ENCODE measurements at regions not wholly inside any gene's neighbourhood (a gene's known extent, or its start where the extent isn't known, plus 50 kb on each side); places are given as distances from the start of the nearest gene placed in this dataset.

DNA sequence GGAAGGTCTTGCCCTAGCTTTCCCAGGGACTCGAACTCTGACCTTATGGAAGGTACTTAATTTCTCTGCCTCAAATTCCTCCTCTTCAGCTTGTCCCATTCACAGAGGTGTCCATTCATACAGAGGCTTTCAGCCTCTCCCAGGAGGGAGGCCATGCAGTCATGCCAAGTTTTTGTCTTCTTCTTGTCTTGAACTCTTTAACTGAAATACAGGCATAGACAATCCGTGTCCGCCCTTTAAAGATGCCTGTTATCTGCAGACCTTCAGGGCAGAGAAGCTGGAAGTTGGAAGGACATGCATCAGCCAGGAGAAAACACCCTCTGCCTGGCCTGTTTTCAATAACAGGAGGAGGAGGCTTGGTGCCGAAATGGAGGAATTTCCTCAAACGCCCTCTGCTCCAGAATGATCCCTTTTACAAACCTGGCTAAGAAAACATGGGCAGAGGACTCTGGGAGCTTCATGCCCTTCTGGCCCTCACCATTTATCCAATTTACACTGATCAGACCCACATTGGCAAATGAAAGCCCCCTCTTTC is 308.3 kb downstream of the MYCN start:
- Histone ChIP-seq H3K27me3 (peaks cover 3% of the 10 kb centered on the region), H3K27ac (no peak overlapping the region), H3K4me3 (no peak overlapping the region), H3K4me1 (replicated peaks in 1 of 2) (no peaks in the 10 kb centered on the region), H3K9me3 (replicated peaks in 1 of 3) (no peaks in the 10 kb centered on the region), H3K36me3 (replicated peaks in 1 of 2) (no peaks in the 10 kb centered on the region)
- no peak for DNase-seq
- WGBS, 4 donors, result 47 to 63% (median 61%) methylated on average over 5 of the region's 5 CpGs
- intact Hi-C loops (cut with DNase I), result no loop called here
- no peak for TF ChIP-seq POLR2A (IDR thresholded peaks at IDR 0.05)

DNA sequence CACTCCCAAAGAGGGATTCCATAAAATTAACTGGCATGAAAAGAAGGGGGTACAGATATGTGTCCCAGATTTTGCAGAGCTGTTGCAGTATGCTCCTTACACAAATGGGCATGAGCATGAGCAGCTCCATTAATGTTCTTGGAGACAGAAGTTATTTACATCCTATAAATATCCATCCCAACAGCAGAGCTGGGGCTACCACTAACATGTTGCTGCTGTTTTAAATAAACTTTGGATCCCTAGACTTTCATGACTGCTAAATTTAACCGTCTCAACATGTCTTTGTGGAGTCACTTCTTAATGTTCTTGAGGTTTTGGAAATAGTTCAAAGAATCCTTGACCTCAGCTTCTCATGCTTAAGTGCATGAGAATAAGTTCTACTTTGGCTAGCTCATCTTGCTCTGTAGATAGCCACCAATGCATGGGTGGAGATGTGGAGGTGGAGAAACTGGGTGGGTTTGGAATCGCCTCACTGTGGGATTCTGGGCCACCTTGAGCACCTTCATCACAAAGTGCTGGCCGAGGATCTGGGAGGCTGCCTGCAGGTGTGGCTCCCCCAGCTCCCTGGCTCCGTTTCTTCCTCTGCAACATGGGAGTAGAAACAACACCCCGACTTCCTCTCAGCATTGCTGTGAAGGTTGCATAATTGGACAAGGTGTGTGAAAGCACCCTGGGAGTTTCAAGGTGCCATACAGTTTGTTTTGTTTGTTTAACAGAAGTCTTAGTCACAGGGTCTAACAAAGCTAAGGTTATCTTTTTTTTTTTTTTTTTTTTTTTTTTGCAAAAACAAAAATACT is 307.2 kb downstream of the MYCN start:
- TF ChIP-seq POLR2A (IDR thresholded peaks at IDR 0.05), result no peak
- TF ChIP-seq, protein P1, sequence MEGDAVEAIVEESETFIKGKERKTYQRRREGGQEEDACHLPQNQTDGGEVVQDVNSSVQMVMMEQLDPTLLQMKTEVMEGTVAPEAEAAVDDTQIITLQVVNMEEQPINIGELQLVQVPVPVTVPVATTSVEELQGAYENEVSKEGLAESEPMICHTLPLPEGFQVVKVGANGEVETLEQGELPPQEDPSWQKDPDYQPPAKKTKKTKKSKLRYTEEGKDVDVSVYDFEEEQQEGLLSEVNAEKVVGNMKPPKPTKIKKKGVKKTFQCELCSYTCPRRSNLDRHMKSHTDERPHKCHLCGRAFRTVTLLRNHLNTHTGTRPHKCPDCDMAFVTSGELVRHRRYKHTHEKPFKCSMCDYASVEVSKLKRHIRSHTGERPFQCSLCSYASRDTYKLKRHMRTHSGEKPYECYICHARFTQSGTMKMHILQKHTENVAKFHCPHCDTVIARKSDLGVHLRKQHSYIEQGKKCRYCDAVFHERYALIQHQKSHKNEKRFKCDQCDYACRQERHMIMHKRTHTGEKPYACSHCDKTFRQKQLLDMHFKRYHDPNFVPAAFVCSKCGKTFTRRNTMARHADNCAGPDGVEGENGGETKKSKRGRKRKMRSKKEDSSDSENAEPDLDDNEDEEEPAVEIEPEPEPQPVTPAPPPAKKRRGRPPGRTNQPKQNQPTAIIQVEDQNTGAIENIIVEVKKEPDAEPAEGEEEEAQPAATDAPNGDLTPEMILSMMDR (IDR thresholded peaks at IDR 0.05), result no peak
- Histone ChIP-seq H3K36me3 (replicated peaks in 1 of 2) (no peaks in the 10 kb centered on the region), H3K4me1 (replicated peaks in 1 of 2) (no peaks in the 10 kb centered on the region), H3K27me3 (peaks cover 3% of the 10 kb centered on the region), H3K9me3 (replicated peaks in 1 of 3) (no peaks in the 10 kb centered on the region), H3K4me3 (no peak overlapping the region), H3K27ac (no peak overlapping the region)
- 75 to 85% (median 81%) methylated on average over 5 of the region's 5 CpGs for WGBS, 4 donors
- no peak for DNase-seq
- intact Hi-C loops (cut with DNase I), result no loop called here

DNA sequence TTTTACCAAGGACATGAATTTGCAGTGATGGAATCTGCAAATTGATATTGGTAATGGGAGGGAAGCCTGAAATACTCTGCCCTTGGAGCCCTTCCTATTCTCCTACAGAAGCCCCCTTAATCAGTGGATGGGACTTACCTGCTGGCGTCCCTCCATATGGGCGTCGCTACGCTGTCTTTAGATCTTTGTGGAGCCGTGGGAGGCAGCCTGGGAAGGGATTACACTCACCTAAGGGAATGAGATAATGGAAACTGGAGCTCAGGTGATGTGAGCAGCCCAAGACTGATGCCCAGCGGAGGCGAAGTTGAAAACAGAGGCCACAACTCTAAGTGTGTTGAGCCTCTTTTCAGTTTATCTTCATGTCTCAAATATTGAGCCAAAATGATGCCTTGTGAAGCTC is 306.6 kb downstream of the MYCN start:
- Histone ChIP-seq H3K9me3 (replicated peaks in 1 of 3) (no peaks in the 10 kb centered on the region), H3K27me3 (peaks cover 3% of the 10 kb centered on the region), H3K4me3 (no peak overlapping the region), H3K36me3 (replicated peaks in 1 of 2) (no peaks in the 10 kb centered on the region), H3K4me1 (replicated peaks in 1 of 2) (no peaks in the 10 kb centered on the region), H3K27ac (no peak overlapping the region)
- WGBS, 4 donors, result 93 to 97% (median 94%) methylated on average over 7 of the region's 7 CpGs
- intact Hi-C loops (cut with DNase I), result no loop called here
- no peak for DNase-seq
- TF ChIP-seq, protein P1 (IDR thresholded peaks at IDR 0.05), result no peak
- TF ChIP-seq POLR2A (IDR thresholded peaks at IDR 0.05), result no peak

DNA sequence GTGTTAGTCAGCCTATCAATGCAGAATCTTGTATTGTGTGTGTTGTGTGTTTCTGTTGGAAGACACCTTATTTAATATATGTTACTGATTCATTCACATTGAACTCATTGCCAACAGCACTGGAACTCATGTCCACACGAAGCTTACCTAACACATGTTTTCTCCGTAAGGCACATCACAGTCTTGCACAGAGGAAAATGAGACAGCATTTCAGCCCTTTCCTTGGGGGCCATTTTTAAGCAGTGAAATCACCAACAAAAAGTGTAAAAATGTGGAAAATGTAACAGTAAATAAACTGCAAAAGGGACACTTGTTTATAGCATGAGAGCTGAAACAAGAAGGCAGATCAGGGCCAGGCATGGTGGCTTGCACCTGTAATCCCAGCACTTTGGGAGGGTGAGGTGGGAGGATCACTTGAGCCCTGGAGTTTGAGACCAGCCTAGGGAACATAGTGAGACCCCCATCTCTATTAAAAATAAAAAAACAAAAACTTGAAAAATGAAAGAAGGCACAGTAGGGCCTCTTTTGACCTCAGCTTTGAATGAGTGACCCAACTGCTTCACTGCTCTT is 306.0 kb downstream of the MYCN start:
- no peaks in the 10 kb centered on the region for H3K36me3 ChIP-seq (replicated peaks in 1 of 2)
- H3K4me1 ChIP-seq (replicated peaks in 1 of 2), result no peaks in the 10 kb centered on the region
- TF ChIP-seq, protein P1 (IDR thresholded peaks at IDR 0.05), result no peak
- no peak for TF ChIP-seq POLR2A (IDR thresholded peaks at IDR 0.05)
- H3K27me3 ChIP-seq, result peaks cover 3% of the 10 kb centered on the region
- 81 to 90% (median 87%) methylated on average over 2 of the region's 2 CpGs for WGBS, 4 donors
- no peak overlapping the region for H3K4me3 ChIP-seq
- no peak overlapping the region for H3K27ac ChIP-seq
- DNase-seq, result no peak
- no peaks in the 10 kb centered on the region for H3K9me3 ChIP-seq (replicated peaks in 1 of 3)
- intact Hi-C loops (cut with DNase I), result no loop called here
